ENCODE measurements at regions not wholly inside any gene's neighbourhood (a gene's known extent, or its start where the extent isn't known, plus 50 kb on each side); places are given as distances from the start of the nearest gene placed in this dataset.

DNA sequence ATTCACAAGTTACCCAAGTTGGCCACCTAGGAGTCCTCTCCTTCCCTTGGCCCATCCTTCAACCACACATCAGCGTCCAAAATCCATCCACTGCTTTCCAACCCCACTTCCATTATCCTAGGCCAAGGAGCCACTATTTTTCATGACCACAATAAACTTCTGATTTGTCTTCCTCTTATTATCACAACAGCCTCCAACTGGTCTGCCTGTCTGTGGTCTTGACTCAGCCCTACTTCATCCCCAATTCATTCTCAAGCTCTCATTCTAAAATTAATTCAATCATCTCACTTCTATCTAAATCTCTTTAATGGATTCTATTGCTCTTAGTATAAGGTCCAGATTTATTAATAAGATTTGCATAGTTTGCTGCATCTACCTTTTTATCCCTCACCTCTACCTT, 189.0 kb upstream of the PRDM1 start:
- TF ChIP-seq EZH2 (IDR thresholded peaks at IDR 0.05) (no peak), CTCF (IDR thresholded peaks at IDR 0.05) (no peak), EZH2phosphoT487 (IDR thresholded peaks at IDR 0.05) (no peak)

Measured in neural progenitor cell (in vitro differentiated cells).